ENCODE measurements at regions not wholly inside any gene's neighbourhood (a gene's known extent, or its start where the extent isn't known, plus 50 kb on each side); places are given as distances from the start of the nearest gene placed in this dataset.

- TF ChIP-seq CTCF (IDR thresholded peaks at IDR 0.05 in 4 of 5, conservative IDR thresholded peaks at IDR 0.05 in 1 of 5) (no peak), POLR2A (IDR thresholded peaks at IDR 0.05) (no peak)
These were observed 577.7 kb downstream of the HAO1 start for GRCh38 chr20:7362601-7363000.
